GM12891 (cell line): ENCODE measurements at regions not wholly inside any gene's neighbourhood (a gene's known extent, or its start where the extent isn't known, plus 50 kb on each side); places are given as distances from the start of the nearest gene placed in this dataset.

Source experiments
- POLR2A ChIP-seq: IDR thresholded peaks from 2 replicates; pipeline ENCODE4 v1.6.1; 2011; ENCODE audit warnings: low read depth, low read length, control low read depth
- POLR2AphosphoS5 ChIP-seq: IDR thresholded peaks from 2 replicates; pipeline ENCODE4 v1.6.1; 2011; ENCODE audit warnings: low read depth, low read length, control low read depth
- POU2F2 ChIP-seq: IDR thresholded peaks from 2 replicates; pipeline ENCODE4 v1.6.1; 2011; ENCODE audit warnings: low read depth, mild to moderate bottlenecking, control low read depth, low read length, moderate library complexity
- SPI1 ChIP-seq: IDR thresholded peaks from 2 replicates; pipeline ENCODE4 v1.6.1; 2011; ENCODE audit warnings: low read depth, low read length, control low read depth
- TAF1 ChIP-seq: IDR thresholded peaks from 2 replicates; pipeline ENCODE4 v1.6.1; 2011; ENCODE audit warnings: low read depth, low read length, control low read depth

- TF ChIP-seq POLR2A (no peak), POU2F2 (no peak), POLR2AphosphoS5 (no peak), TAF1 (no peak), SPI1 (no peak)
These were observed 1009.8 kb downstream of the TUSC7 start for GRCh38 chr3:117719316-117719926.
